OCI-LY7 (cell line): ENCODE measurements at regions not wholly inside any gene's neighbourhood (a gene's known extent, or its start where the extent isn't known, plus 50 kb on each side); places are given as distances from the start of the nearest gene placed in this dataset.

Experiments used
- BruUV-seq: library from RNA; stranded (reverse); fragments of 400-500 nt; replicated peaks from 2 replicates; lab custom pipeline; 2021; lab: Mats Ljungman, UMichigan
- CTCF ChIA-PET: fragments of 300-600 bp; sonication (Branson Sonifier 250); formaldehyde crosslinking; loops from one replicate; lab custom pipeline; 2022; ENCODE audit warnings: antibody characterized with exemption; ENCODE audit not compliant: unreplicated experiment; lab: Charles Lee
- POLR2A ChIA-PET: fragments of 300-600 bp; sonication (Branson Sonifier 250); formaldehyde crosslinking; loops from one replicate; lab custom pipeline; 2022; ENCODE audit warnings: antibody characterized with exemption; lab: Charles Lee
- DNase-seq: peaks from one replicate; pipeline ENCODE4 v3.0.0-alpha.2; 2015; ENCODE audit warnings: low spot score
- H2AFZ ChIP-seq: fragments of 200-600 bp; sonication (generic), shearing (Covaris generic); 2 replicates; pipeline ENCODE4 v1.6.1; 2014; ENCODE audit warnings: mild to moderate bottlenecking, antibody characterized with exemption, low read length, moderate library complexity
- H3K27ac ChIP-seq: fragments of 200-600 bp; sonication (generic); 2 replicates; pipeline ENCODE4 v1.5.1; 2014; ENCODE audit warnings: mixed run types, low read depth, mild to moderate bottlenecking, moderate library complexity, low read length, inconsistent platforms; ENCODE audit not compliant: poor library complexity, severe bottlenecking
- H3K36me3 ChIP-seq: fragments of 200-600 bp; sonication (generic); 2 replicates; pipeline ENCODE4 v1.6.1; 2014; ENCODE audit warnings: mild to moderate bottlenecking, antibody characterized with exemption, low read length, moderate library complexity, mixed read lengths; ENCODE audit not compliant: insufficient read depth
- H3K4me1 ChIP-seq: fragments of 200-600 bp; sonication (generic); 2 replicates; pipeline ENCODE4 v1.5.1; 2014; ENCODE audit warnings: mild to moderate bottlenecking, low read length; ENCODE audit not compliant: insufficient read depth, poor library complexity, severe bottlenecking
- H3K4me2 ChIP-seq: fragments of 200-600 bp; sonication (generic); 2 replicates; pipeline ENCODE4 v1.6.1; 2014; ENCODE audit warnings: mild to moderate bottlenecking, low read length
- H3K4me3 ChIP-seq: fragments of 200-600 bp; sonication (generic); 2 replicates; pipeline ENCODE4 v1.5.1; 2014; ENCODE audit warnings: mild to moderate bottlenecking, low read depth, low read length; ENCODE audit not compliant: poor library complexity, severe bottlenecking
- H3K79me2 ChIP-seq: fragments of 200-600 bp; sonication (generic); 2 replicates; pipeline ENCODE4 v1.6.1; 2016; ENCODE audit warnings: low read depth, mild to moderate bottlenecking, low read length, moderate library complexity, mixed read lengths; ENCODE audit not compliant: insufficient read depth
- H3K9me2 ChIP-seq: fragments of 200-600 bp; sonication (generic); 2 replicates; pipeline ENCODE4 v1.6.1; 2016; ENCODE audit warnings: mild to moderate bottlenecking, low read length, mixed read lengths; ENCODE audit not compliant: insufficient read depth
- H3K9me3 ChIP-seq: fragments of 200-600 bp; sonication (generic); 2 replicates; pipeline ENCODE4 v1.6.1; 2014; ENCODE audit warnings: mild to moderate bottlenecking, mixed run types, low read length, mixed read lengths
- H4K20me1 ChIP-seq: fragments of 200-600 bp; sonication (generic); 2 replicates; pipeline ENCODE4 v1.6.1; 2014; ENCODE audit warnings: mild to moderate bottlenecking, antibody characterized with exemption, low read length, moderate library complexity, mixed read lengths; ENCODE audit not compliant: insufficient read depth
- CTCF ChIP-seq: fragments of 200-600 bp; sonication (generic); conservative IDR thresholded peaks from 2 replicates; pipeline ENCODE4 v1.5.1; 2014; ENCODE audit warnings: mild to moderate bottlenecking, antibody characterized with exemption, low read length, moderate library complexity, mixed read lengths
- EZH2phosphoT487 ChIP-seq: fragments of 200-600 bp; sonication (generic); IDR thresholded peaks from 2 replicates; pipeline ENCODE4 v1.6.1; 2018; ENCODE audit warnings: low read depth, borderline replicate concordance, mild to moderate bottlenecking, mixed run types, antibody characterized with exemption, low read length, moderate library complexity, mixed read lengths
- intact Hi-C: fragments of 100-400 bp; cut with micrococcal nuclease; formaldehyde crosslinking; loops from one replicate; pipeline ENCODE4 v1.10.0; 2022; ENCODE audit not compliant: unreplicated experiment

DNA sequence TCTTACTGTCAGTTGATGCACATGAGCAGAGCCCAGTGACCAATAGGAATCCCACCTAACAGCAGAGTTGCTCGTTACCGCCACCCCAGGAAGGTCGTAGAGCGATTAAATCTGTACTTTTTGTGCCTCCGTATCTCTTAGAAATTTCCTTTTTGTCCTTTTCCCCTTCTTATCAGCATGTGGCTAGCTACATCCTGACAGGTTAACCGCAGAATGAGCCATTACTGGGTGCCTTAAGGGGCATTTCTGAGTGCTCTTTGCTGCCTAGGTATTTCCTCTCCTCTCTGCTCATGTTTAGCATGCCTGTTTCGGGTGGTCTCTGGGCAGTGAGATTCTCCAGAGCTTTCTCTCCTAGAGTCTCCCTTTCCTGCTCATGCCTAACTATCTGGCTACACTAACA lies 530.5 kb downstream of the FAM133A start:
- no peak overlapping the region for H3K27ac ChIP-seq
- POLR2A ChIA-PET, result no interaction called here
- no peaks in the 10 kb centered on the region for H3K79me2 ChIP-seq
- H3K4me2 ChIP-seq, result no peak overlapping the region
- H3K4me3 ChIP-seq, result no peak overlapping the region
- CTCF ChIA-PET, result no interaction called here
- no peaks in the 10 kb centered on the region for H3K9me3 ChIP-seq
- H4K20me1 ChIP-seq, result no peaks in the 10 kb centered on the region
- no peak for TF ChIP-seq EZH2phosphoT487
- TF ChIP-seq CTCF, result no peak
- no peak overlapping the region for H2AFZ ChIP-seq
- no peak for DNase-seq
- H3K4me1 ChIP-seq, result no peaks in the 10 kb centered on the region
- no TSS peak for BruUV-seq
- intact Hi-C loops, result no loop called here
- no peaks in the 10 kb centered on the region for H3K9me2 ChIP-seq
- H3K36me3 ChIP-seq, result no peaks in the 10 kb centered on the region

GRCh38 chrX:94216738-94217137 lies 542.7 kb downstream of the FAM133A start:
- H4K20me1 ChIP-seq, result no peaks in the 10 kb centered on the region
- H3K36me3 ChIP-seq, result no peaks in the 10 kb centered on the region
- H3K4me2 ChIP-seq, result no peak overlapping the region
- H3K9me3 ChIP-seq, result no peaks in the 10 kb centered on the region
- H3K27ac ChIP-seq, result no peak overlapping the region
- TF ChIP-seq EZH2phosphoT487 (no peak), CTCF (no peak)
- intact Hi-C loops, result no loop called here
- H3K79me2 ChIP-seq, result no peaks in the 10 kb centered on the region
- H3K4me1 ChIP-seq, result no peaks in the 10 kb centered on the region
- H3K9me2 ChIP-seq, result no peaks in the 10 kb centered on the region
- H3K4me3 ChIP-seq, result no peak overlapping the region
- DNase-seq, result no peak
- CTCF ChIA-PET, result no interaction called here
- BruUV-seq, result no TSS peak
- POLR2A ChIA-PET, result no interaction called here
- no peak overlapping the region for H2AFZ ChIP-seq

DNA sequence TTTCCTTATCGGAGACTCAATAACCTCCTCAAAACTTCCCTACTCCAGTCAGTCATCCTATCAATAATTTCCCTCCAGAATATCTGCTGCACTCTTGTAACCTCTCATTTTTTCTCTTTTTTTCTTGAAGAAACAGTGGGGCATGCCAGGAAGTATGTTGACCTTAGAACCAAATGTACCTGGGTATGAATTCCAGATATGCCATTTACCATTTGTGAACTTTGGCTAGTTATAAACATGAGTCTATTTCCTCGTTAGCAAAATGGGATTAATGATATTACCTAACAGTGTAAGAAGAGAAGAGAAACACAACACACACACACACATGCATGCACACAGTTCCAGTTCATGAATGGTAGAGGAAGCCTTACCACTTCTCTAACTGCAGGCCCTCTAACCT lies 578.2 kb downstream of the FAM133A start:
- no peak for DNase-seq
- no peaks in the 10 kb centered on the region for H3K4me1 ChIP-seq
- CTCF ChIA-PET, result no interaction called here
- H3K36me3 ChIP-seq, result no peaks in the 10 kb centered on the region
- no peaks in the 10 kb centered on the region for H3K9me3 ChIP-seq
- no peaks in the 10 kb centered on the region for H4K20me1 ChIP-seq
- intact Hi-C loops, result no loop called here
- H3K4me3 ChIP-seq, result no peak overlapping the region
- no peaks in the 10 kb centered on the region for H3K79me2 ChIP-seq
- H3K4me2 ChIP-seq, result no peak overlapping the region
- POLR2A ChIA-PET, result no interaction called here
- no peaks in the 10 kb centered on the region for H3K9me2 ChIP-seq
- TF ChIP-seq CTCF, result no peak
- no peak for TF ChIP-seq EZH2phosphoT487
- no TSS peak for BruUV-seq
- H3K27ac ChIP-seq, result no peak overlapping the region
- H2AFZ ChIP-seq, result no peak overlapping the region
